GM23338 (cell line): ENCODE measurements at regions not wholly inside any gene's neighbourhood (a gene's known extent, or its start where the extent isn't known, plus 50 kb on each side); places are given as distances from the start of the nearest gene placed in this dataset.

Source experiments
- ATAC-seq: fragments of 200-7000 bp; cut with Tn5 transposase; 3 replicates; pipeline ENCODE4 v1.9.1; 2020
- DNase-seq: peaks from one replicate; pipeline ENCODE4 v3.0.0-alpha.2; 2015; ENCODE audit warnings: low spot score
- H2AFZ ChIP-seq: fragments of 200-600 bp; sonication (generic); 2 replicates; pipeline ENCODE4 v1.8.0; 2016; ENCODE audit warnings: antibody characterized with exemption, mild to moderate bottlenecking, moderate library complexity
- H3F3A ChIP-seq: fragments of 200-600 bp; sonication (generic); replicated peaks from 2 replicates; pipeline ENCODE4 v1.8.0; 2017; ENCODE audit warnings: antibody characterized with exemption, mixed run types, low read depth
- H3K27ac ChIP-seq: fragments of 200-600 bp; sonication (generic); 2 replicates; pipeline ENCODE4 v1.6.1; 2016; ENCODE audit warnings: low read depth
- H3K27me3 ChIP-seq: fragments of 200-600 bp; sonication (generic); 2 replicates; pipeline ENCODE4 v1.8.0; 2016; ENCODE audit warnings: mild to moderate bottlenecking, mixed run types, moderate library complexity; ENCODE audit not compliant: insufficient read depth
- H3K36me3 ChIP-seq: fragments of 200-600 bp; sonication (generic); 2 replicates; pipeline ENCODE4 v1.8.0; 2016; ENCODE audit warnings: mild to moderate bottlenecking; ENCODE audit not compliant: insufficient read depth
- H3K4me1 ChIP-seq: fragments of 200-600 bp; sonication (generic); 2 replicates; pipeline ENCODE4 v1.8.0; 2016; ENCODE audit warnings: mild to moderate bottlenecking, moderate library complexity; ENCODE audit not compliant: insufficient read depth
- H3K4me2 ChIP-seq: fragments of 200-600 bp; sonication (generic); 2 replicates; pipeline ENCODE4 v1.7.1; 2017; ENCODE audit warnings: mixed run types
- H3K4me3 ChIP-seq: fragments of 200-600 bp; sonication (generic); 2 replicates; pipeline ENCODE4 v1.6.1; 2016; ENCODE audit warnings: mixed run types
- H3K79me2 ChIP-seq: fragments of 200-600 bp; sonication (generic); replicated peaks from 2 replicates; pipeline ENCODE4 v1.8.0; 2017; ENCODE audit warnings: mild to moderate bottlenecking; ENCODE audit not compliant: insufficient read depth
- H3K9me2 ChIP-seq: fragments of 200-600 bp; sonication (generic); 2 replicates; pipeline ENCODE4 v1.8.0; 2017; ENCODE audit not compliant: insufficient read depth
- H4K20me1 ChIP-seq: fragments of 200-600 bp; sonication (generic); replicated peaks from 2 replicates; pipeline ENCODE4 v1.8.0; 2017; ENCODE audit warnings: mild to moderate bottlenecking; ENCODE audit not compliant: insufficient read depth
- H3K27ac Mint-ChIP-seq: 2 replicates; pipeline ENCODE4 v1.8.0; 2020; ENCODE audit warnings: inconsistent platforms, mild to moderate bottlenecking, moderate library complexity, mixed read lengths
- H3K27me3 Mint-ChIP-seq: 3 replicates; pipeline ENCODE4 v1.8.0; 2022; ENCODE audit warnings: low read depth, mild to moderate bottlenecking, moderate library complexity, mixed read lengths, inconsistent platforms; ENCODE audit not compliant: insufficient read depth, poor library complexity
- H3K36me3 Mint-ChIP-seq: 3 replicates; pipeline ENCODE4 v1.8.0; 2021; ENCODE audit warnings: low read depth, mild to moderate bottlenecking, inconsistent platforms, moderate library complexity, mixed read lengths
- H3K4me1 Mint-ChIP-seq: 3 replicates; pipeline ENCODE4 v1.8.0; 2020; ENCODE audit warnings: mild to moderate bottlenecking, inconsistent platforms, mixed read lengths
- H3K4me3 Mint-ChIP-seq: 3 replicates; pipeline ENCODE4 v1.8.0; 2021; ENCODE audit warnings: moderate library complexity, mild to moderate bottlenecking, inconsistent platforms, mixed read lengths
- H3K9me3 Mint-ChIP-seq: 3 replicates; pipeline ENCODE4 v1.8.0; 2020; ENCODE audit warnings: moderate library complexity, mild to moderate bottlenecking, inconsistent platforms, mixed read lengths
- CREB1 ChIP-seq: fragments of 250-450 bp; sonication (Bioruptor Pico); IDR thresholded peaks from 2 replicates; pipeline ENCODE4 v1.5.0; 2020; ENCODE audit warnings: low read depth, mild to moderate bottlenecking, moderate library complexity
- EZH2phosphoT487 ChIP-seq: fragments of 200-600 bp; sonication (generic); IDR thresholded peaks from one replicate; pipeline ENCODE4 v1.8.1; 2018; ENCODE audit warnings: antibody characterized with exemption; ENCODE audit not compliant: unreplicated experiment
- NANOG ChIP-seq: IDR thresholded peaks from 2 replicates; pipeline ENCODE4 v1.6.1; 2016; ENCODE audit warnings: antibody characterized with exemption, borderline replicate concordance
- STAT1 ChIP-seq: IDR thresholded peaks from one replicate; pipeline ENCODE4 v1.6.1; 2016; ENCODE audit warnings: antibody characterized with exemption; ENCODE audit not compliant: unreplicated experiment
- ZNF114 ChIP-seq: fragments of 250-450 bp; sonication (Bioruptor Pico); IDR thresholded peaks from 2 replicates; pipeline ENCODE4 v1.5.0; 2020; ENCODE audit warnings: mild to moderate bottlenecking, moderate library complexity
- ZNF331 ChIP-seq: fragments of 250-450 bp; sonication (Bioruptor Pico); IDR thresholded peaks from 2 replicates; pipeline ENCODE4 v1.5.0; 2020; ENCODE audit warnings: low read depth, mild to moderate bottlenecking, moderate library complexity
- TF ChIP-seq, protein P1 (sequence below): fragments of 250-450 bp; sonication (Bioruptor Pico); IDR thresholded peaks from 2 replicates; pipeline ENCODE4 v1.5.0; 2020; ENCODE audit warnings: mild to moderate bottlenecking, moderate library complexity

DNA sequence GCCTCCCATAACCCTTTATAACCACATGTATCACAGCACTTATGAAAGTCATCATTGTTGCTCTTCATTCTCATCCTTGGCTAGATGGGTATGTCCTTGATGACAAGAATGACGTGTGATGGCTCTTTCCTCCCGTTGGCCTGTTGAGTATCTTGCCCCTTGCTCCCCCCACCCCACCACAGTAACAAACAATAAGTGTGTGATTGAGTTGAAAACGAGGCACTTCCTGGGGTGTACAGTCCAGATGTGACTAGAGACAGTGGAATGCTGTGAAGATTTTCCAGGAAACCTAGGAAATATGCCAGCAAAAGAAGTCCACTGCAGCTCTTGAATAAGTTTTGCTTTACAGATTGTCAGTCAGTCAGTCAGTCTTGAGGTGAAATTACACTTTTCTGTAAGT, 262.5 kb downstream of the ELAVL2 start (continued):
- TF ChIP-seq, protein P1, sequence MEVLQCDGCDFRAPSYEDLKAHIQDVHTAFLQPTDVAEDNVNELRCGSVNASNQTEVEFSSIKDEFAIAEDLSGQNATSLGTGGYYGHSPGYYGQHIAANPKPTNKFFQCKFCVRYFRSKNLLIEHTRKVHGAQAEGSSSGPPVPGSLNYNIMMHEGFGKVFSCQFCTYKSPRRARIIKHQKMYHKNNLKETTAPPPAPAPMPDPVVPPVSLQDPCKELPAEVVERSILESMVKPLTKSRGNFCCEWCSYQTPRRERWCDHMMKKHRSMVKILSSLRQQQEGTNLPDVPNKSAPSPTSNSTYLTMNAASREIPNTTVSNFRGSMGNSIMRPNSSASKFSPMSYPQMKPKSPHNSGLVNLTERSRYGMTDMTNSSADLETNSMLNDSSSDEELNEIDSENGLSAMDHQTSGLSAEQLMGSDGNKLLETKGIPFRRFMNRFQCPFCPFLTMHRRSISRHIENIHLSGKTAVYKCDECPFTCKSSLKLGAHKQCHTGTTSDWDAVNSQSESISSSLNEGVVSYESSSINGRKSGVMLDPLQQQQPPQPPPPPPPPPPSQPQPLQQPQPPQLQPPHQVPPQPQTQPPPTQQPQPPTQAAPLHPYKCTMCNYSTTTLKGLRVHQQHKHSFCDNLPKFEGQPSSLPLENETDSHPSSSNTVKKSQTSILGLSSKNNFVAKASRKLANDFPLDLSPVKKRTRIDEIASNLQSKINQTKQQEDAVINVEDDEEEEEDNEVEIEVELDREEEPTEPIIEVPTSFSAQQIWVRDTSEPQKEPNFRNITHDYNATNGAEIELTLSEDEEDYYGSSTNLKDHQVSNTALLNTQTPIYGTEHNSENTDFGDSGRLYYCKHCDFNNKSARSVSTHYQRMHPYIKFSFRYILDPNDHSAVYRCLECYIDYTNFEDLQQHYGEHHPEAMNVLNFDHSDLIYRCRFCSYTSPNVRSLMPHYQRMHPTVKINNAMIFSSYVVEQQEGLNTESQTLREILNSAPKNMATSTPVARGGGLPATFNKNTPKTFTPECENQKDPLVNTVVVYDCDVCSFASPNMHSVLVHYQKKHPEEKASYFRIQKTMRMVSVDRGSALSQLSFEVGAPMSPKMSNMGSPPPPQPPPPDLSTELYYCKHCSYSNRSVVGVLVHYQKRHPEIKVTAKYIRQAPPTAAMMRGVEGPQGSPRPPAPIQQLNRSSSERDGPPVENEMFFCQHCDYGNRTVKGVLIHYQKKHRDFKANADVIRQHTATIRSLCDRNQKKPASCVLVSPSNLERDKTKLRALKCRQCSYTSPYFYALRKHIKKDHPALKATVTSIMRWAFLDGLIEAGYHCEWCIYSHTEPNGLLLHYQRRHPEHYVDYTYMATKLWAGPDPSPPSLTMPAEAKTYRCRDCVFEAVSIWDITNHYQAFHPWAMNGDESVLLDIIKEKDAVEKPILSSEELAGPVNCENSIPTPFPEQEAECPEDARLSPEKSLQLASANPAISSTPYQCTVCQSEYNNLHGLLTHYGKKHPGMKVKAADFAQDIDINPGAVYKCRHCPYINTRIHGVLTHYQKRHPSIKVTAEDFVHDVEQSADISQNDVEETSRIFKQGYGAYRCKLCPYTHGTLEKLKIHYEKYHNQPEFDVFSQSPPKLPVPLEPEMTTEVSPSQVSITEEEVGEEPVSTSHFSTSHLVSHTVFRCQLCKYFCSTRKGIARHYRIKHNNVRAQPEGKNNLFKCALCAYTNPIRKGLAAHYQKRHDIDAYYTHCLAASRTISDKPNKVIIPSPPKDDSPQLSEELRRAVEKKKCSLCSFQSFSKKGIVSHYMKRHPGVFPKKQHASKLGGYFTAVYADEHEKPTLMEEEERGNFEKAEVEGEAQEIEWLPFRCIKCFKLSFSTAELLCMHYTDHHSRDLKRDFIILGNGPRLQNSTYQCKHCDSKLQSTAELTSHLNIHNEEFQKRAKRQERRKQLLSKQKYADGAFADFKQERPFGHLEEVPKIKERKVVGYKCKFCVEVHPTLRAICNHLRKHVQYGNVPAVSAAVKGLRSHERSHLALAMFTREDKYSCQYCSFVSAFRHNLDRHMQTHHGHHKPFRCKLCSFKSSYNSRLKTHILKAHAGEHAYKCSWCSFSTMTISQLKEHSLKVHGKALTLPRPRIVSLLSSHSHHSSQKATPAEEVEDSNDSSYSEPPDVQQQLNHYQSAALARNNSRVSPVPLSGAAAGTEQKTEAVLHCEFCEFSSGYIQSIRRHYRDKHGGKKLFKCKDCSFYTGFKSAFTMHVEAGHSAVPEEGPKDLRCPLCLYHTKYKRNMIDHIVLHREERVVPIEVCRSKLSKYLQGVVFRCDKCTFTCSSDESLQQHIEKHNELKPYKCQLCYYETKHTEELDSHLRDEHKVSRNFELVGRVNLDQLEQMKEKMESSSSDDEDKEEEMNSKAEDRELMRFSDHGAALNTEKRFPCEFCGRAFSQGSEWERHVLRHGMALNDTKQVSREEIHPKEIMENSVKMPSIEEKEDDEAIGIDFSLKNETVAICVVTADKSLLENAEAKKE (CRISPR knock-in tag): no peak
- no peak for TF ChIP-seq NANOG
- TF ChIP-seq ZNF114: no peak

- no peak overlapping the region for H2AFZ ChIP-seq
- no peak for ATAC-seq
- no peaks in the 10 kb centered on the region for H4K20me1 ChIP-seq
- Mint-ChIP-seq H3K4me1 (peaks cover 20% of the 10 kb centered on the region), H3K27me3 (peaks cover 5% of the 10 kb centered on the region), H3K9me3 (no peaks in the 10 kb centered on the region; the same call in 2 of the 3 replicates), H3K36me3 (no peaks in the 10 kb centered on the region), H3K27ac (no peak overlapping the region), H3K4me3 (no peak overlapping the region)
- no peaks in the 10 kb centered on the region for H3K79me2 ChIP-seq
- H3F3A ChIP-seq: no peaks in the 10 kb centered on the region
- H3K4me2 ChIP-seq: no peak overlapping the region
- no peaks in the 10 kb centered on the region for H3K27me3 ChIP-seq
- peaks cover 11% of the 10 kb centered on the region for H3K9me2 ChIP-seq
- DNase-seq: no peak
- H3K27ac ChIP-seq: no peak overlapping the region
- H3K4me1 ChIP-seq: 0 out of 2 replicates have a peak, but pooled peaks cover 6% of the 10 kb centered on the region
- H3K36me3 ChIP-seq: no peaks in the 10 kb centered on the region
- H3K4me3 ChIP-seq: no peak overlapping the region
- TF ChIP-seq CREB1 (CRISPR knock-in tag) (no peak), ZNF331 (no peak), EZH2phosphoT487 (no peak), ZNF114 (no peak), STAT1 (no peak)
- TF ChIP-seq, protein P1 (CRISPR knock-in tag): no peak
Measured at GRCh38 chr9:23567516-23568165, 258.4 kb downstream of the ELAVL2 start.
